ENCODE measurements at regions not wholly inside any gene's neighbourhood (a gene's known extent, or its start where the extent isn't known, plus 50 kb on each side); places are given as distances from the start of the nearest gene placed in this dataset.
A peak's percentile ranks its signal among the peaks of the same experiment; 100 is the strongest.

GRCh38 chr4:179007755-179008154, 1565.5 kb upstream of the AGA start:
- Histone ChIP-seq H3K56ac (ENCODE audit: low read length) (no peak overlapping the region), H3K9ac (ENCODE audit: low read length) (no peak overlapping the region), H4K8ac (ENCODE audit: low read depth, low read length) (no peak overlapping the region), H2BK15ac (replicated peaks; ENCODE audit: low read depth) (no peak overlapping the region), H2BK120ac (ENCODE audit: low read depth, low read length) (no peak overlapping the region), H3K18ac (ENCODE audit: low read length) (no peak overlapping the region), H3K79me2 (ENCODE audit: control insufficient read depth, insufficient read depth, low read length) (no peaks in the 10 kb centered on the region), H3K4me1 (ENCODE audit: control insufficient read depth, low read depth, low read length) (no peaks in the 10 kb centered on the region), H3K23ac (ENCODE audit: low read length) (no peak overlapping the region), H4K5ac (ENCODE audit: low read length) (no peak overlapping the region), H3K27me3 (ENCODE audit: insufficient read depth, low read length, poor library complexity) (no peaks in the 10 kb centered on the region), H2BK5ac (ENCODE audit: low read length) (no peak overlapping the region), H3K36me3 (ENCODE audit: control insufficient read depth, insufficient read depth, low read length) (no peaks in the 10 kb centered on the region), H2AK5ac (ENCODE audit: low read length) (no peak overlapping the region), H3K79me1 (ENCODE audit: low read length) (no peaks in the 10 kb centered on the region), H3K4me3 (ENCODE audit: low read length) (no peak overlapping the region), H3K4me2 (ENCODE audit: low read length) (no peak overlapping the region), H3K4ac (ENCODE audit: low read depth, low read length) (no peak overlapping the region), H3K27ac (ENCODE audit: low read depth, low read length) (no peak overlapping the region)
- DNase-seq: peak; percentile 70

- Histone ChIP-seq H4K8ac (ENCODE audit: low read depth, low read length) (no peak overlapping the region), H3K9ac (ENCODE audit: low read length) (no peak overlapping the region), H3K4me3 (ENCODE audit: low read length) (no peak overlapping the region), H2BK120ac (ENCODE audit: low read depth, low read length) (no peak overlapping the region), H3K79me1 (ENCODE audit: low read length) (no peaks in the 10 kb centered on the region), H3K27ac (ENCODE audit: low read depth, low read length) (no peak overlapping the region), H2AK5ac (ENCODE audit: low read length) (no peak overlapping the region), H3K79me2 (ENCODE audit: control insufficient read depth, insufficient read depth, low read length) (no peaks in the 10 kb centered on the region), H2BK15ac (replicated peaks; ENCODE audit: low read depth) (no peak overlapping the region), H3K23ac (ENCODE audit: low read length) (no peak overlapping the region), H3K36me3 (ENCODE audit: control insufficient read depth, insufficient read depth, low read length) (no peaks in the 10 kb centered on the region), H3K4ac (ENCODE audit: low read depth, low read length) (no peak overlapping the region), H3K56ac (ENCODE audit: low read length) (no peak overlapping the region), H3K4me1 (ENCODE audit: control insufficient read depth, low read depth, low read length) (no peaks in the 10 kb centered on the region), H3K4me2 (ENCODE audit: low read length) (no peak overlapping the region), H3K18ac (ENCODE audit: low read length) (no peak overlapping the region), H2BK5ac (ENCODE audit: low read length) (no peak overlapping the region), H3K27me3 (ENCODE audit: insufficient read depth, low read length, poor library complexity) (no peaks in the 10 kb centered on the region), H4K5ac (ENCODE audit: low read length) (no peak overlapping the region)
- WGBS (ENCODE audit: extremely low coverage, insufficient coverage, low lambda C conversion rate): no CpG with 5 or more reads among the region's 8 CpGs
- DNase-seq: no peak
These were observed 1575.3 kb upstream of the AGA start for GRCh38 chr4:179017581-179017980.

GRCh38 chr4:179027569-179027968, 1585.3 kb upstream of the AGA start:
- Histone ChIP-seq H3K36me3 (ENCODE audit: control insufficient read depth, insufficient read depth, low read length) (no peaks in the 10 kb centered on the region), H3K4me3 (ENCODE audit: low read length) (no peak overlapping the region), H3K79me1 (ENCODE audit: low read length) (no peaks in the 10 kb centered on the region), H3K27ac (ENCODE audit: low read depth, low read length) (no peak overlapping the region), H3K23ac (ENCODE audit: low read length) (peak overlapping the region; percentile 16), H4K5ac (ENCODE audit: low read length) (no peak overlapping the region), H3K56ac (ENCODE audit: low read length) (no peak overlapping the region), H3K4me2 (ENCODE audit: low read length) (no peak overlapping the region), H4K8ac (ENCODE audit: low read depth, low read length) (no peak overlapping the region), H3K79me2 (ENCODE audit: control insufficient read depth, insufficient read depth, low read length) (no peaks in the 10 kb centered on the region), H2BK120ac (ENCODE audit: low read depth, low read length) (no peak overlapping the region), H3K18ac (ENCODE audit: low read length) (no peak overlapping the region), H3K4ac (ENCODE audit: low read depth, low read length) (no peak overlapping the region), H2BK5ac (ENCODE audit: low read length) (no peak overlapping the region), H3K4me1 (ENCODE audit: control insufficient read depth, low read depth, low read length) (no peaks in the 10 kb centered on the region), H3K9ac (ENCODE audit: low read length) (no peak overlapping the region), H2BK15ac (replicated peaks; ENCODE audit: low read depth) (no peak overlapping the region), H2AK5ac (ENCODE audit: low read length) (no peak overlapping the region), H3K27me3 (ENCODE audit: insufficient read depth, low read length, poor library complexity) (no peaks in the 10 kb centered on the region)
- DNase-seq: no peak
- no CpG with 5 or more reads among the region's 4 CpGs for WGBS (ENCODE audit: extremely low coverage, insufficient coverage, low lambda C conversion rate)

- H2BK5ac ChIP-seq (ENCODE audit: low read length): no peak overlapping the region
- no peak overlapping the region for H3K4me2 ChIP-seq (ENCODE audit: low read length)
- no peak overlapping the region for H3K27ac ChIP-seq (ENCODE audit: low read depth, low read length)
- no peaks in the 10 kb centered on the region for H3K36me3 ChIP-seq (ENCODE audit: control insufficient read depth, insufficient read depth, low read length)
- no peak overlapping the region for H2BK15ac ChIP-seq (replicated peaks; ENCODE audit: low read depth)
- WGBS (ENCODE audit: extremely low coverage, insufficient coverage, low lambda C conversion rate): no CpG with 5 or more reads among the region's 2 CpGs
- no peaks in the 10 kb centered on the region for H3K27me3 ChIP-seq (ENCODE audit: insufficient read depth, low read length, poor library complexity)
- no peak for DNase-seq
- H4K8ac ChIP-seq (ENCODE audit: low read depth, low read length): no peak overlapping the region
- no peaks in the 10 kb centered on the region for H3K79me2 ChIP-seq (ENCODE audit: control insufficient read depth, insufficient read depth, low read length)
- H2AK5ac ChIP-seq (ENCODE audit: low read length): no peak overlapping the region
- no peak overlapping the region for H4K5ac ChIP-seq (ENCODE audit: low read length)
- no peak overlapping the region for H3K4me3 ChIP-seq (ENCODE audit: low read length)
- H3K23ac ChIP-seq (ENCODE audit: low read length): no peak overlapping the region
- H3K18ac ChIP-seq (ENCODE audit: low read length): no peak overlapping the region
- no peak overlapping the region for H3K9ac ChIP-seq (ENCODE audit: low read length)
- H3K4me1 ChIP-seq (ENCODE audit: control insufficient read depth, low read depth, low read length): no peaks in the 10 kb centered on the region
- no peak overlapping the region for H3K4ac ChIP-seq (ENCODE audit: low read depth, low read length)
- H3K79me1 ChIP-seq (ENCODE audit: low read length): no peaks in the 10 kb centered on the region
- no peak overlapping the region for H3K56ac ChIP-seq (ENCODE audit: low read length)
- H2BK120ac ChIP-seq (ENCODE audit: low read depth, low read length): no peak overlapping the region
These were observed 1586.1 kb upstream of the AGA start for GRCh38 chr4:179028321-179028720.

- H3K18ac ChIP-seq (ENCODE audit: low read length): no peak overlapping the region
- no peaks in the 10 kb centered on the region for H3K79me1 ChIP-seq (ENCODE audit: low read length)
- H3K9ac ChIP-seq (ENCODE audit: low read length): no peak overlapping the region
- H3K56ac ChIP-seq (ENCODE audit: low read length): no peak overlapping the region
- no peaks in the 10 kb centered on the region for H3K79me2 ChIP-seq (ENCODE audit: control insufficient read depth, insufficient read depth, low read length)
- DNase-seq: no peak
- no peak overlapping the region for H4K5ac ChIP-seq (ENCODE audit: low read length)
- H3K23ac ChIP-seq (ENCODE audit: low read length): no peak overlapping the region
- no peak overlapping the region for H2AK5ac ChIP-seq (ENCODE audit: low read length)
- H3K4me1 ChIP-seq (ENCODE audit: control insufficient read depth, low read depth, low read length): no peaks in the 10 kb centered on the region
- no peak overlapping the region for H3K4me2 ChIP-seq (ENCODE audit: low read length)
- no peaks in the 10 kb centered on the region for H3K36me3 ChIP-seq (ENCODE audit: control insufficient read depth, insufficient read depth, low read length)
- H2BK5ac ChIP-seq (ENCODE audit: low read length): no peak overlapping the region
- H3K4ac ChIP-seq (ENCODE audit: low read depth, low read length): no peak overlapping the region
- H4K8ac ChIP-seq (ENCODE audit: low read depth, low read length): no peak overlapping the region
- no peaks in the 10 kb centered on the region for H3K27me3 ChIP-seq (ENCODE audit: insufficient read depth, low read length, poor library complexity)
- H2BK15ac ChIP-seq (replicated peaks; ENCODE audit: low read depth): no peak overlapping the region
- H3K27ac ChIP-seq (ENCODE audit: low read depth, low read length): no peak overlapping the region
- WGBS (ENCODE audit: extremely low coverage, insufficient coverage, low lambda C conversion rate): no CpG with 5 or more reads among the region's 1 CpG
- H3K4me3 ChIP-seq (ENCODE audit: low read length): no peak overlapping the region
- H2BK120ac ChIP-seq (ENCODE audit: low read depth, low read length): no peak overlapping the region
These were observed 1587.4 kb upstream of the AGA start for GRCh38 chr4:179029683-179030082.

GRCh38 chr4:179040259-179040658, 1598.0 kb upstream of the AGA start:
- Histone ChIP-seq H3K4ac (ENCODE audit: low read depth, low read length) (no peak overlapping the region), H2BK5ac (ENCODE audit: low read length) (no peak overlapping the region), H3K4me1 (ENCODE audit: control insufficient read depth, low read depth, low read length) (no peaks in the 10 kb centered on the region), H3K56ac (ENCODE audit: low read length) (no peak overlapping the region), H4K8ac (ENCODE audit: low read depth, low read length) (no peak overlapping the region), H3K4me3 (ENCODE audit: low read length) (no peak overlapping the region), H3K23ac (ENCODE audit: low read length) (no peak overlapping the region), H3K79me1 (ENCODE audit: low read length) (no peaks in the 10 kb centered on the region), H2BK120ac (ENCODE audit: low read depth, low read length) (no peak overlapping the region), H3K36me3 (ENCODE audit: control insufficient read depth, insufficient read depth, low read length) (no peaks in the 10 kb centered on the region), H3K27me3 (ENCODE audit: insufficient read depth, low read length, poor library complexity) (no peaks in the 10 kb centered on the region), H4K5ac (ENCODE audit: low read length) (no peak overlapping the region), H2AK5ac (ENCODE audit: low read length) (no peak overlapping the region), H3K4me2 (ENCODE audit: low read length) (no peak overlapping the region), H3K79me2 (ENCODE audit: control insufficient read depth, insufficient read depth, low read length) (no peaks in the 10 kb centered on the region), H3K9ac (ENCODE audit: low read length) (no peak overlapping the region), H3K18ac (ENCODE audit: low read length) (no peak overlapping the region), H2BK15ac (replicated peaks; ENCODE audit: low read depth) (no peak overlapping the region), H3K27ac (ENCODE audit: low read depth, low read length) (no peak overlapping the region)
- DNase-seq: peak; percentile 21
- WGBS (ENCODE audit: extremely low coverage, insufficient coverage, low lambda C conversion rate): no CpG with 5 or more reads among the region's 1 CpG

Measured in mesendoderm (in vitro differentiated cells).